GM13976 (cell line): ENCODE measurements at regions not wholly inside any gene's neighbourhood (a gene's known extent, or its start where the extent isn't known, plus 50 kb on each side); places are given as distances from the start of the nearest gene placed in this dataset.

ENCODE experiments used
- DNase-seq: peaks from one replicate; pipeline ENCODE4 v3.0.0; 2012; ENCODE audit warnings: low spot score
- CTCF ChIP-seq: IDR thresholded peaks from 2 replicates; pipeline ENCODE4 v1.5.1; 2012; ENCODE audit warnings: borderline replicate concordance, mild to moderate bottlenecking; ENCODE audit not compliant: insufficient read depth; ENCODE audit errors: extremely low read depth, missing control alignments, control extremely low read depth
- in situ Hi-C: fragments of 300-500 bp; cut with MboI; formaldehyde crosslinking; loops from one replicate; pipeline ENCODE4 v1.12.0; 2022; ENCODE audit warnings: low sequenced_read_pairs, mixed read lengths, inconsistent platforms; ENCODE audit not compliant: unreplicated experiment

DNA sequence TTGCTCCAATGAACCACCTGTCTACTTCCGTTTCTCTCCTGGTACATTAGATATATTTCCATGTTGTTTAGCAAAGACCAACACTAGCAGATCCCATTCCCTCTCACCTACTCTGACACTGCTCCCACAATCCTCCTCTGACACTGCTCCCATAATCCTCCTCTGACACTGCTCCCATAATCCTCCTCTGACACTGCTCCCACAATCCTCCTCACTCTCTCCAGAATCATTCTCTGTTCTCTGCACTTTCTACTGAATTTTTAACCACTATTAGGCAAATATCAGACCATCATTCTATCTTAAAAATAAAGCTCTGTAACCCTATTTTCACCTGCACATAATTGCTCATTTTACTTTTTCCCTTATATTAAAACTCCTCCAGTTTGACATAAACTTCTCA is 578.5 kb upstream of the PCDH20 start:
- TF ChIP-seq CTCF: no peak
- in situ Hi-C loops: no loop called here
- DNase-seq: no peak

GRCh38 chr13:61989978-61990377 is 574.3 kb upstream of the PCDH20 start:
- DNase-seq: no peak
- in situ Hi-C loops: no loop called here
- TF ChIP-seq CTCF: no peak

DNA sequence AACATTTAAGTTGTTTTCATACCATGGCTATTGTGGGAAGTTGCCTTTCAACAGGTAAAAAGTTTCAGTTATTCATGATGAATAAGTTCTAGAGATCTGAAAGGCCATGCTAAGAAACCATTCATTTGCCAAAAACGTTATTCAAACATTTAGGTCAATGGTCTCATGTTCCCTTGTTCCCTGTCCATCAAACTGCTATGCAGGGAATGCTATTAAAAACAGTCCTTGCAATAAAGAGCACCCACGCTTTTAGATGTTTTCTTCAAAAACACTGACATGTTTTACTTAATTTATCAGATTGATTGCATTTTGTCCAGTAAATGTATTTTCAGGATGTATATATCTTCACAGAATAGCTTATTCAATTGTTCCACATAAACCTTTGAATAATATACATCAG is 573.2 kb upstream of the PCDH20 start:
- in situ Hi-C loops: no loop called here
- no peak for TF ChIP-seq CTCF
- DNase-seq: no peak

DNA sequence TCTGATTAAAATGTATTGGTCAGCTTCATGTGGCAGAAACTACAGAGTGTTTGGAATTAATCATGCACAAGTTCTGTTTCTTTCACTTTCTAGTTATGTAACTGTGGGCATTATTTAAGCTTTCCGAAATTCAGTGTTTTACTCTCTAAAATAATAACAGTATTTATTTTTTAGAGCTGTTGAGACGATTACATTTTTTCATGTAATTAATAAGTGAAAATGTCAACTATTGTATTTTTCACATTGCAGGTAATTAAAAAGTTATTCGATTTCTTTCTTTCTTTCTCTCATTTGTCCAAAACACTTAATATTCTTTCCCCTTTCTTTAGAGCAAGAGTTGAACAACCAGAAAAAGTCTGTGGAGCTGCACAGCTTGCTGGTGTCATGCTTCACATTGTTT is 559.4 kb upstream of the PCDH20 start:
- TF ChIP-seq CTCF: no peak

DNA sequence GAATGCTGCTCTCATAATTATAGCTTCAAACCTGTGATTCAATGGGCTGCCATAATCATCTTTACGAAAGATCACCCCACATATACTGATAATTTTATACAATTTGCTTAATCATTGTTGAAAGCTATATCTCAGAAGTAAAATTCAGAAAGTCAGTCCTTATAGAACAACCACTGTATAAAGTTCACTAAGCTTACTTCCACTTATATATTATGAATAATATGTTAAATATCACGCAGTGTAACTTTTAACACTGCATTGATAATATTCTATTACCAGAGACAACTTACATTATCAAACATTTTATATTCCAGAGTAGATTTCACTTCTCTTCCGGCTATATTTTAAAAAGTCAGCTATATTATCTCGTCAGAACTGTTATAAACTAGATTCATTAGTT is 550.1 kb upstream of the PCDH20 start:
- TF ChIP-seq CTCF: no peak
- in situ Hi-C loops: no loop called here
- no peak for DNase-seq

More for the DNA sequence above, 559.4 kb upstream of the PCDH20 start:
- in situ Hi-C loops: no loop called here
- no peak for DNase-seq

- no peak for DNase-seq
- in situ Hi-C loops: no loop called here
- no peak for TF ChIP-seq CTCF
Measured at GRCh38 chr13:61960981-61961380, 545.3 kb upstream of the PCDH20 start.

DNA sequence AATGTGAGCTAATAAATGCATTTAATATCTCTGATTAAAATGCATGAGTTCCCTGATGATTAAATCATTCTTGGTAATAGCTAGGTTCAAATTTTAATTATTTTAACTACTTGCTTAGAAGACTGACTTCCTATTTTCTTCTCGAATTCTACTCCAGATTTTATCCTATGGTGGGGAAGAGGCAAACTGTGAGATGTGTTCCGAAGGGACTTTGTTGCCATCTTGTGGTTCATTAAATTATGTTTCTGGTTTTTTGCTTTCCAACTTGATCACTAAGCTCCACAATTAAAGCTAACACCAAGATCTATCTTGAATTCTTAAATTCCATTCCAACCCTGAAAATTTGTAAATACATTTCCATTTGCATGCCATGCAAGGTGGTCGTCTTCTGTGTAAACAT is 538.4 kb upstream of the PCDH20 start:
- DNase-seq: no peak
- in situ Hi-C loops: no loop called here
- no peak for TF ChIP-seq CTCF
